Ovary (tissue), 7 donors: ENCODE measurements at regions not wholly inside any gene's neighbourhood (a gene's known extent, or its start where the extent isn't known, plus 50 kb on each side); places are given as distances from the start of the nearest gene placed in this dataset.

Source experiments
- DNase-seq, 5 donors: peaks; one replicate each; pipeline ENCODE4 v3.0.0-alpha.2; 2019 to 2020
- H3K27ac ChIP-seq, 2 donors: fragments of 200-600 bp; one replicate each; pipeline versions ENCODE4 v1.5.1 to v1.8.0; 2019 to 2022
- H3K27me3 ChIP-seq: fragments of 200-600 bp; one replicate; pipeline ENCODE4 v1.8.0; 2022
- H3K36me3 ChIP-seq: fragments of 200-600 bp; sonication (generic); one replicate; pipeline ENCODE4 v1.5.1; 2019
- H3K4me1 ChIP-seq: one replicate; pipeline ENCODE4 v1.8.1; 2013; ENCODE audit warnings: mild to moderate bottlenecking, moderate library complexity; ENCODE audit not compliant: insufficient read depth
- H3K4me3 ChIP-seq: fragments of 200-600 bp; sonication (generic); one replicate; pipeline ENCODE4 v1.5.1; 2017
- H3K9me3 ChIP-seq, 2 donors: fragments of 200-600 bp in 1 of 2; sonication (generic) in 1 of 2; one replicate each; pipeline versions ENCODE4 v1.5.1 to v1.8.1; 2013 to 2019; ENCODE audit warnings: mild to moderate bottlenecking in 1 of 2, moderate library complexity in 1 of 2
- CTCF ChIP-seq, 3 donors: fragments of 450-650 bp in 2 of 3; fragments of 200-600 bp in 1 of 3; IDR thresholded peaks; one replicate each; pipeline versions ENCODE4 v1.5.1 to v1.8.0; 2016 to 2022; ENCODE audit warnings: antibody characterized with exemption in 3 of 3, mild to moderate bottlenecking in 1 of 3
- EP300 ChIP-seq: sonication (generic); formaldehyde crosslinking; IDR thresholded peaks from one replicate; pipeline ENCODE4 v1.6.1; 2017; ENCODE audit warnings: antibody characterized with exemption
- POLR2A ChIP-seq: fragments of 450-650 bp; IDR thresholded peaks from one replicate; pipeline ENCODE4 v1.6.1; 2017; ENCODE audit warnings: antibody characterized with exemption, mild to moderate bottlenecking, moderate library complexity
- WGBS, 3 donors: extraction: QIAGEN DNeasy Blood & Tissue Kit in 1 of 3; methylation state at CpG; one replicate each; pipeline versions ENCODE4 v1.1.5 to v1.1.7; 2013 to 2017; 5-methylcytosine and 5-hydroxymethylcytosine counted together
- intact Hi-C, 4 donors: fragments of 100-400 bp; cut with DNase I; formaldehyde crosslinking; loops; one replicate each; pipeline versions ENCODE4 v1.11.0 to v1.15.1; 2022 to 2023
- donor health status: DM: no; HTN: no; CAD: no; lungs with moderate emphysema.
- donor health status: DM: no; HTN: no; CAD: no.
- donor health status: Bipolar disorder and iron deficiency.
- donor health status: DM: no; HTN: no; CAD: no.
- donor health status: DM: yes; HTN: yes; CAD: no.

GRCh38 chr4:185088899-185089298 is 54.2 kb upstream of the SLC25A4 start:
- Histone ChIP-seq H3K9me3 (no peaks in the 10 kb centered on the region), H3K4me3 (no peak overlapping the region), H3K27ac (no peak overlapping the region), H3K27me3 (no peaks in the 10 kb centered on the region), H3K4me1 (peaks cover 1% of the 10 kb centered on the region), H3K36me3 (no peaks in the 10 kb centered on the region)
- WGBS, 3 donors = 73 to 81% (median 79%) methylated on average over 6 of the region's 6 CpGs
- TF ChIP-seq CTCF (IDR thresholded peaks at IDR 0.05) = no peak
- intact Hi-C loops = no loop called here
- no peak for DNase-seq

- intact Hi-C loops = loop anchor here in 2 of 4 donors (10.0 kb wide), 2 partner anchors 46 to 56 kb away; no protein-coding TSS in a partner anchor
These were observed 52.5 kb upstream of the SLC25A4 start for GRCh38 chr4:185090592-185090991.

GRCh38 chr4:185092535-185093197 is 50.4 kb upstream of the SLC25A4 start:
- Histone ChIP-seq H3K4me1 (no peaks in the 10 kb centered on the region), H3K4me3 (no peak overlapping the region), H3K36me3 (no peaks in the 10 kb centered on the region), H3K9me3 (no peaks in the 10 kb centered on the region), H3K27ac (no peak overlapping the region), H3K27me3 (no peaks in the 10 kb centered on the region)
- intact Hi-C loops = loop anchor here in 2 of 4 donors (10.0 kb wide), 2 partner anchors 48 to 58 kb away; no protein-coding TSS in a partner anchor
- TF ChIP-seq POLR2A (no peak), EP300 (no peak)
- WGBS, 3 donors = 92 to 94% (median 94%) methylated on average over 6 of the region's 6 CpGs
- no peak for DNase-seq

More at GRCh38 chr4:185090592-185090991, 52.5 kb upstream of the SLC25A4 start:
- Histone ChIP-seq H3K36me3 (no peaks in the 10 kb centered on the region), H3K27ac (no peak overlapping the region), H3K4me1 (peaks cover 1% of the 10 kb centered on the region), H3K9me3 (no peaks in the 10 kb centered on the region), H3K27me3 (no peaks in the 10 kb centered on the region), H3K4me3 (no peak overlapping the region)
- 87 to 91% (median 88%) methylated on average over 1 of the region's 1 CpG for WGBS, 3 donors
- TF ChIP-seq CTCF (IDR thresholded peaks at IDR 0.05) = no peak
- TF ChIP-seq POLR2A = no peak
- no peak for TF ChIP-seq EP300
- no peak for DNase-seq
